NT2/D1 (cell line): ENCODE measurements at regions not wholly inside any gene's neighbourhood (a gene's known extent, or its start where the extent isn't known, plus 50 kb on each side); places are given as distances from the start of the nearest gene placed in this dataset.

Experiments
- DNase-seq: peaks from one replicate; pipeline ENCODE4 v3.0.0-alpha.2; 2011; ENCODE audit warnings: low read depth, low spot score
- H3K27me3 ChIP-seq: 2 replicates; pipeline ENCODE4 v1.6.0; 2011; ENCODE audit warnings: mild to moderate bottlenecking; ENCODE audit not compliant: insufficient read length, insufficient read depth
- H3K36me3 ChIP-seq: 2 replicates; pipeline ENCODE4 v1.6.1; 2011; ENCODE audit warnings: mild to moderate bottlenecking, low read length, mixed read lengths; ENCODE audit not compliant: insufficient read depth, insufficient read length
- H3K4me1 ChIP-seq: 2 replicates; pipeline ENCODE4 v1.5.1; 2011; ENCODE audit not compliant: insufficient read depth, insufficient read length
- H3K4me3 ChIP-seq: 2 replicates; pipeline ENCODE4 v1.5.1; 2011; ENCODE audit warnings: low read depth; ENCODE audit not compliant: insufficient read length
- H3K9ac ChIP-seq: 2 replicates; pipeline ENCODE4 v1.6.0; 2011; ENCODE audit warnings: low read depth; ENCODE audit not compliant: insufficient read length
- H3K9me3 ChIP-seq: 2 replicates; pipeline ENCODE4 v1.5.1; 2011; ENCODE audit warnings: mild to moderate bottlenecking, low read length; ENCODE audit not compliant: insufficient read depth
- SUZ12 ChIP-seq: IDR thresholded peaks from 2 replicates; pipeline ENCODE4 v1.6.1; 2011; ENCODE audit not compliant: insufficient read length, insufficient read depth; ENCODE audit errors: extremely low read depth
- YY1 ChIP-seq: IDR thresholded peaks from 2 replicates; pipeline ENCODE4 v1.6.1; 2011; ENCODE audit not compliant: insufficient read length, insufficient read depth
- ZNF274 ChIP-seq: IDR thresholded peaks from 2 replicates; pipeline ENCODE4 v1.6.1; 2011; ENCODE audit warnings: mild to moderate bottlenecking, low read depth, low read length

- H3K36me3 ChIP-seq, result no peaks in the 10 kb centered on the region
- TF ChIP-seq SUZ12 (no peak), ZNF274 (no peak), YY1 (no peak)
- DNase-seq, result no peak
- H3K9ac ChIP-seq, result no peak overlapping the region
- no peaks in the 10 kb centered on the region for H3K27me3 ChIP-seq
- H3K4me3 ChIP-seq, result no peak overlapping the region
- H3K4me1 ChIP-seq, result peaks cover 5% of the 10 kb centered on the region
- H3K9me3 ChIP-seq, result no peaks in the 10 kb centered on the region
These were observed 88.0 kb downstream of the BANF2 start for GRCh38 chr20:17787816-17788215.

- TF ChIP-seq YY1 (no peak), SUZ12 (no peak), ZNF274 (no peak)
- H3K9ac ChIP-seq, result no peak overlapping the region
- H3K36me3 ChIP-seq, result no peaks in the 10 kb centered on the region
- H3K27me3 ChIP-seq, result no peaks in the 10 kb centered on the region
- H3K4me3 ChIP-seq, result no peak overlapping the region
- DNase-seq, result no peak
- H3K9me3 ChIP-seq, result no peaks in the 10 kb centered on the region
- H3K4me1 ChIP-seq, result peaks cover 3% of the 10 kb centered on the region
These were observed 86.5 kb downstream of the BANF2 start for GRCh38 chr20:17786221-17786718.
